Brain microvascular endothelial cell (primary cell): ENCODE measurements at regions not wholly inside any gene's neighbourhood (a gene's known extent, or its start where the extent isn't known, plus 50 kb on each side); places are given as distances from the start of the nearest gene placed in this dataset.

Experiments
- DNase-seq: peaks from one replicate; pipeline ENCODE4 v3.0.0-alpha.2; 2020
- H3K27ac ChIP-seq: fragments of 250-450 bp; sonication (Bioruptor Pico); 2 replicates; pipeline ENCODE4 v1.5.1; 2020; ENCODE audit warnings: mild to moderate bottlenecking, moderate library complexity
- H3K27me3 ChIP-seq: fragments of 250-450 bp; sonication (Bioruptor Pico); replicated peaks from 2 replicates; pipeline ENCODE4 v1.5.1; 2020; ENCODE audit warnings: mild to moderate bottlenecking
- H3K36me3 ChIP-seq: fragments of 250-450 bp; sonication (Bioruptor Pico); replicated peaks from 2 replicates; pipeline ENCODE4 v1.5.1; 2020; ENCODE audit warnings: mild to moderate bottlenecking
- H3K4me3 ChIP-seq: 2 replicates; pipeline ENCODE4 v1.5.1; 2011; ENCODE audit warnings: low read depth, mild to moderate bottlenecking, control low read depth, low read length, moderate library complexity
- in situ Hi-C: cut with HindIII; loops from 2 replicates; pipeline ENCODE4 v1.10.0; 2017; ENCODE audit warnings: low sequenced_read_pairs, low pct_ligation_motif_present
- TF ChIP-seq, protein P1 (sequence below): IDR thresholded peaks from 2 replicates; pipeline ENCODE4 v1.5.1; 2011; ENCODE audit warnings: low read depth, mild to moderate bottlenecking, moderate library complexity, low read length, control low read depth, inconsistent platforms; ENCODE audit errors: missing control alignments

DNA sequence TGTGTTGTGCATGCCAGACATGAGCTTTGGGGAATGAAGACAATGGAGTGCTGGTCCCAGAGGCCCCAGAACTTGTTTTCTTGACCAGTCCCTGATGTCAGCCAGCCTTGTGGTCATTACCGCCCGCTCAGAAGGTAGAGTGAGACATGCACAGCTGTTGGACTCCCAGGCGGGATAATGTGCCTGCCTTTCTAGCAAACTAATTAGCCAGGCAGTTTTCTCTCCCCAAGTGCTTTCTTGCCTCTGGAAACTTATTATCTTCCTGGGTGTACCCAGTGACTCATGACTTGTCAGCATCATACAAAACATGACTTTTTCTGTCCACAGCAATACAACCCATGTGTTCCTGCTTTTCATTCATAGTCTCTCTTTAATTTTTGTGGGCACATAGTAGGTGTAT is 131.1 kb downstream of the RMI1 start:
- DNase-seq = no peak
- no peak overlapping the region for H3K4me3 ChIP-seq
- no peak overlapping the region for H3K27ac ChIP-seq
- no peaks in the 10 kb centered on the region for H3K36me3 ChIP-seq
- H3K27me3 ChIP-seq = no peaks in the 10 kb centered on the region
- in situ Hi-C loops = no loop called here
- TF ChIP-seq, protein P1, sequence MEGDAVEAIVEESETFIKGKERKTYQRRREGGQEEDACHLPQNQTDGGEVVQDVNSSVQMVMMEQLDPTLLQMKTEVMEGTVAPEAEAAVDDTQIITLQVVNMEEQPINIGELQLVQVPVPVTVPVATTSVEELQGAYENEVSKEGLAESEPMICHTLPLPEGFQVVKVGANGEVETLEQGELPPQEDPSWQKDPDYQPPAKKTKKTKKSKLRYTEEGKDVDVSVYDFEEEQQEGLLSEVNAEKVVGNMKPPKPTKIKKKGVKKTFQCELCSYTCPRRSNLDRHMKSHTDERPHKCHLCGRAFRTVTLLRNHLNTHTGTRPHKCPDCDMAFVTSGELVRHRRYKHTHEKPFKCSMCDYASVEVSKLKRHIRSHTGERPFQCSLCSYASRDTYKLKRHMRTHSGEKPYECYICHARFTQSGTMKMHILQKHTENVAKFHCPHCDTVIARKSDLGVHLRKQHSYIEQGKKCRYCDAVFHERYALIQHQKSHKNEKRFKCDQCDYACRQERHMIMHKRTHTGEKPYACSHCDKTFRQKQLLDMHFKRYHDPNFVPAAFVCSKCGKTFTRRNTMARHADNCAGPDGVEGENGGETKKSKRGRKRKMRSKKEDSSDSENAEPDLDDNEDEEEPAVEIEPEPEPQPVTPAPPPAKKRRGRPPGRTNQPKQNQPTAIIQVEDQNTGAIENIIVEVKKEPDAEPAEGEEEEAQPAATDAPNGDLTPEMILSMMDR = no peak

DNA sequence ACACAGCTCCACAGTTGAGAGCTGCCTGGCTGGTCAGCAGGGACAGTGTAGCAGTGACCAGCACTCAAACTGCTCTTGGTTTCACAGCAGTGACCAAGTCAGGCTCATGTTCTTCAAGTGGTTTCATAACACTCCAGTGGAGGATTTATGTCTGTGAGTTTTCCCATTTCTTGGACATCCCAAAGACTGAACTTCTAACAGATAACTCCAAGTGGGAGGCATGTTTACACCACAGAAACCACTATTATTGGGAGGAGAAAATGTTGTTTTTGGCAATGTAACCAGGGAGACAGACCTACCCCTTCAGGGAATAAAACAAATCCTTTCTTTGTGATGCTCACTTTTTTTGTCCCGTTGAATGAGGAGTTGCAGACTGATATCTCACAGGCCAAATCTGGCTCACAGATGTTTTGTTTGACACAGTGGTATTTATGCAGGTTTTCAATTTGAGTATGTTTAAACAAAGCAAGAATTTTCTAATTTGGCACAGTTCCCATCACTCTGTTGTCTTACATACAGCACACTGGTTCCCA is 141.5 kb downstream of the RMI1 start:
- Histone ChIP-seq H3K4me3 (no peak overlapping the region), H3K27ac (no peak overlapping the region), H3K27me3 (no peaks in the 10 kb centered on the region), H3K36me3 (no peaks in the 10 kb centered on the region)
- in situ Hi-C loops = no loop called here
- no peak for DNase-seq
- TF ChIP-seq, protein P1 = no peak

DNA sequence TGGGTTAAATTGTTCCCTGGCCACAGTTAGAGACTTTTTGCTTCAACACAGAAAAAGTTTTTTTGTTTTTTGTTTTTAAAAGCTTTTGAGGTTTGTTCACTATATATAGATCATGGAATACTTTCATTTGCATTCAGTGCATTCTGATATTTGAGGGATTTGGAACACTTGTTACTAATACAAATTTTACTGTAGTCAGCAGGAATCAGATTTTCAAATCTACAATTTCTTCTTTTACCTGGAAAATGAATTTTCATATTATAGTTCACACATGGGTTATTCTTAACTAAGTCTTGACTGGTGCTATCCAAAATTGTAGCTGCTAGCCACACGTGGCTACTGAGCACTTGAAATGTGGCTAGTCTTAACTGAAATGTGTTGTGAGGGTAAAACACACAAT is 142.0 kb downstream of the RMI1 start:
- DNase-seq = no peak
- Histone ChIP-seq H3K27ac (no peak overlapping the region), H3K36me3 (no peaks in the 10 kb centered on the region), H3K4me3 (no peak overlapping the region), H3K27me3 (no peaks in the 10 kb centered on the region)
- TF ChIP-seq, protein P1 = no peak
- in situ Hi-C loops = no loop called here

DNA sequence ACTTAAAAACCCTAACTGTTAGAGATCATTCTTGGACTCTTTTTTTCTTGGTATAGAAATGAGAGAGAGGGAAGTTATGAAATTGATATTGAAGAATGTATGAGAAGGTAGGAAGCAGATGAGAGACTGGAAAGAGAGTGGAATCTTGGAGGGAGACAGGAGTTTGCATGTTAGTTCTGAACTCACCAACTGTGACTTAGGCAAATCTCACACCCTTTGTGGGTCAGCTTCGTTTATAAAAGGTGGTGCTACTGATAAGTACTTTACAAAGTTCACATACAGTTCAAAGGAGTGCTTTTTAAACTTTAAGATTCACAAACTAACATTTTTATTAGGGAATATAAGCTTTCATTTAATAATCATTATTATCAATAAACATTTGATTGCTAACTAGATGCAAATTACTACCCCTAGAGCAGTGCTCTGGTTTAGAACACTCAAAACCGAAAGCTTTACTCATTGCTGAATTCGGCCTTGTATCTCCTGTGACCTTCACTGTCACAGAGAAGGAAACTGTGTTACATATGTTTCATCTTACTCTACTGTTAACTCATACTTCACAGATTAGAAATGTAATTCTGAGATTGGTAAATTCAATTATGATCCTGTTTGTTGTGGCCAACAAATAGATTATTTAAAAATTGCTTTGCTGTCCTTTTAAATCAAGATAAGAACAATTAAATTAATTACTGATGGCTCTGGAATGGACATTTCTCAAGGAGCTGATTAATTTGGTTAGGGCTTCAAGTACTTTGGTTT is 143.2 kb downstream of the RMI1 start:
- in situ Hi-C loops = no loop called here
- Histone ChIP-seq H3K4me3 (no peak overlapping the region), H3K27me3 (no peaks in the 10 kb centered on the region), H3K27ac (no peak overlapping the region), H3K36me3 (no peaks in the 10 kb centered on the region)
- no peak for DNase-seq
- TF ChIP-seq, protein P1 = no peak

DNA sequence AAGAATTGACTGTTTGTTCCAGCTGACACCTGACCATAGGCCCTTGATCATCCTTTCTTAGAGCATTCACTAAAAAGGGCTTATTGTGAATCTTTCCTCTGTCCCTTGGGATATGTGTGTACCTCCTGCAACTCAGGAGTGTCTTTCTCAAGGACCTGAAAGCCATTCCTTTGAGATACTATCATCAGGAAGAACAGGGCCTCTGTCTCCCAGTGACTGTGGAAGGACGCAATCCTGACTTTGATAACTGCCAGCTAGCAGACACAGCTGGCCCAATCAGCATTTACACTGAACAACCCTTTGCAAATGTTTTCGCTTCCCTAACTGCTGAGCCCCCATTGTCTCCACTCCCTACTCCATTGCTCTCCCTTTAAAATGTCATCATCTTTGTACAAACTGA is 144.4 kb downstream of the RMI1 start:
- no peaks in the 10 kb centered on the region for H3K36me3 ChIP-seq
- no peak overlapping the region for H3K27ac ChIP-seq
- DNase-seq = no peak
- in situ Hi-C loops = no loop called here
- no peaks in the 10 kb centered on the region for H3K27me3 ChIP-seq
- TF ChIP-seq, protein P1 = no peak
- no peak overlapping the region for H3K4me3 ChIP-seq

DNA sequence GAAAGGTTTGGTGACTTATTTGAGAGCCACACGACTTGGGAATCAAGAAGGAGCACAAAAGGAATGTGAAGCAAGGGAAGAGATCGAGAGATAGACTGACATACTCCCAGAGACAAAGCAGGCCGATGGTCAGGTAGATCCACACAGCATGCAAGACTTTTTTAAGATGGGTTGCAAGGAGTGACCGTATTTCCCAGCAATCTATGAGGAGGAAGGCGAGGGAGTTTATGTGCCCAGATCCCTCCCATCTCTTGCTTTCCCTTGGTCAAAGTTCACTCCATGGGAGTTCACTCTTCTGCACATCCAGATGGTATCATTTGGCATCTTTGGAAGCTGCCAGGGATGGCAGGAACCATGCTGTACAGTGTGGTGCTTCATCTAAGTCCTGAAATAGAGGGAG is 148.9 kb downstream of the RMI1 start:
- DNase-seq = no peak
- TF ChIP-seq, protein P1 = no peak
- Histone ChIP-seq H3K27me3 (no peaks in the 10 kb centered on the region), H3K36me3 (no peaks in the 10 kb centered on the region), H3K4me3 (no peak overlapping the region), H3K27ac (no peak overlapping the region)
- in situ Hi-C loops = no loop called here
